ENCODE measurements at regions not wholly inside any gene's neighbourhood (a gene's known extent, or its start where the extent isn't known, plus 50 kb on each side); places are given as distances from the start of the nearest gene placed in this dataset.
"Not testable (repeated sequence)": the region's sequence is repeated elsewhere in the genome, so short reads cannot be mapped to it uniquely, and the experiment has no call there.

DNA sequence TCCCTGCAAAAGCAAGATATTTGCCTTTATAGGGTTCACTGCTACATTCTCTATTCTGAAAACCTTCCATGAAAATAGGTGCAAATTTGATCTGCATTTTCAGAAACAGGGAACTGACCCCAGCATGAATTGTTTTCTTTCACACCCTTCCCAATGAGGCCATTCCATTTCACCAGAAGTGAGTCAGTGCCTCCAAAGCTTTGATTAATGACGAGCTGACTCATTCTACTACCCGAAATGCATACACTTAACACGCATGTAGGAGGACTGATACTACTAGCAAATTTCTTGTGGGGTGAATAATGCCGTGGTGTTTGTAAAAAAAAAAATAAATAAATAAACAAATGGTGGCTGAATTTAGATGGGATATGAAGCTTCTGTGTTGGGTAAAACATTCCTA is 146.9 kb upstream of the FGF13 start:
- DNase-seq: no peak
- no peaks in the 10 kb centered on the region for H3K9me3 ChIP-seq
- no peak overlapping the region for H3K4me3 ChIP-seq (ENCODE audit: low read depth, low read length)
- TF ChIP-seq, protein P1, sequence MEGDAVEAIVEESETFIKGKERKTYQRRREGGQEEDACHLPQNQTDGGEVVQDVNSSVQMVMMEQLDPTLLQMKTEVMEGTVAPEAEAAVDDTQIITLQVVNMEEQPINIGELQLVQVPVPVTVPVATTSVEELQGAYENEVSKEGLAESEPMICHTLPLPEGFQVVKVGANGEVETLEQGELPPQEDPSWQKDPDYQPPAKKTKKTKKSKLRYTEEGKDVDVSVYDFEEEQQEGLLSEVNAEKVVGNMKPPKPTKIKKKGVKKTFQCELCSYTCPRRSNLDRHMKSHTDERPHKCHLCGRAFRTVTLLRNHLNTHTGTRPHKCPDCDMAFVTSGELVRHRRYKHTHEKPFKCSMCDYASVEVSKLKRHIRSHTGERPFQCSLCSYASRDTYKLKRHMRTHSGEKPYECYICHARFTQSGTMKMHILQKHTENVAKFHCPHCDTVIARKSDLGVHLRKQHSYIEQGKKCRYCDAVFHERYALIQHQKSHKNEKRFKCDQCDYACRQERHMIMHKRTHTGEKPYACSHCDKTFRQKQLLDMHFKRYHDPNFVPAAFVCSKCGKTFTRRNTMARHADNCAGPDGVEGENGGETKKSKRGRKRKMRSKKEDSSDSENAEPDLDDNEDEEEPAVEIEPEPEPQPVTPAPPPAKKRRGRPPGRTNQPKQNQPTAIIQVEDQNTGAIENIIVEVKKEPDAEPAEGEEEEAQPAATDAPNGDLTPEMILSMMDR (IDR thresholded peaks at IDR 0.05; ENCODE audit: low read depth, low read length): no peak
- H3K36me3 ChIP-seq: no peaks in the 10 kb centered on the region
- H3K4me1 ChIP-seq: no peaks in the 10 kb centered on the region
- H3K27me3 ChIP-seq: no peaks in the 10 kb centered on the region

DNA sequence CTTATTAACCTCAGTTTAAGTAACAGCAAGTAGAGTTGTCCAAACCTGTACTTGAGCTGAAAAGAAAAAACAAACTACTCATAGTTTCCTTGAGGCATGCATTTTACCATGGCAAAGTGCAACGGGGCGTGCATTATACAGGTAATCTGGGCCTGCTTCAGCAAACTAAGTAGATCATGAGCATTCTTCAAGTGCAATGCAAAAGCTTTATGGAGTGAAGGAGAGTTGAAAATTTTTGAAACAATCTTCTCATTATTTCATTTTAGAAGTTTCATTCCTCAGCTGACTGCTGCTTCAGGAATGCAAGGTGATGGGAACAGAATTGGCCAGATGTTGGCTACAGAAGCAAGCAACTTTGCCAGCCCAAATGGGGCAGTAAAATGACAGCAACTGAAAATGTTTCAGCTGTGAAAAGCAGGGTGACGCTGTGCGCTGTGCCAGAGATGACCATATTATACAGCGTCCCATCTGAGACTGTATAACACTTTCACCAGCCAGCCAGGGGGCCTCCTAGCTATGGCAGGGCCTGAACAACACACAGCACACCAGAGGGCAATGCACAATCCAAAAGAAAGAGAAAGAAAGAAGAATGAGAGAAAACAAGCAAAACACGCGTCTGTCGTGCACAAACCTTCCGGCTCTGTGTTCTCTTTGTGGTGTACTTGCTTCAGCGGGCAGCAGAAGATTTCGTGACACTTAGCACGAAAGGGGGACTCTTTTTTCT is 145.5 kb upstream of the FGF13 start:
- Histone ChIP-seq H3K36me3 (no peaks in the 10 kb centered on the region), H3K4me1 (no peaks in the 10 kb centered on the region), H3K4me3 (ENCODE audit: low read depth, low read length) (no peak overlapping the region), H3K27me3 (no peaks in the 10 kb centered on the region), H3K9me3 (no peaks in the 10 kb centered on the region)
- DNase-seq: no peak
- TF ChIP-seq, protein P1 (IDR thresholded peaks at IDR 0.05; ENCODE audit: low read depth, low read length): no peak

DNA sequence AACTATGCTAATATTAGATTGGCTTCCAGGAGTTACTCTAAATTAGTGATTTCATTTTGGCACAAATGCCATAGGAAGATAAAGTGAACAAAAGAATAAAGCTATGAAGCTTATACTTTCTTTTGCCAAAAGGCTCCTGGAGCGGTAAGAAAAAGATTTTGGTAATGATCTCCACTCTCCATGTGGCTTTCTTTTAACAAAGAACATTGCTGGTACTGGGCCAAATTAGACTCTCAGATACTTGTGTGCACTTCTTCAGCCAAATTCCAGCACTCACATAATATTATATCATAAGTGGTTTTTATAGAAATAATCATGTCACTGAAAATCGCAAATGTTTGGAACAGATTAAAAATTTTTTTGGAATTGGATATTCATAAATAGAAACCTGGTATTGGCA is 142.4 kb upstream of the FGF13 start:
- no peak for DNase-seq
- H3K36me3 ChIP-seq: no peaks in the 10 kb centered on the region
- TF ChIP-seq, protein P1 (IDR thresholded peaks at IDR 0.05; ENCODE audit: low read depth, low read length): no peak
- H3K4me1 ChIP-seq: no peaks in the 10 kb centered on the region
- no peak overlapping the region for H3K4me3 ChIP-seq (ENCODE audit: low read depth, low read length)
- H3K9me3 ChIP-seq: no peaks in the 10 kb centered on the region
- H3K27me3 ChIP-seq: no peaks in the 10 kb centered on the region

DNA sequence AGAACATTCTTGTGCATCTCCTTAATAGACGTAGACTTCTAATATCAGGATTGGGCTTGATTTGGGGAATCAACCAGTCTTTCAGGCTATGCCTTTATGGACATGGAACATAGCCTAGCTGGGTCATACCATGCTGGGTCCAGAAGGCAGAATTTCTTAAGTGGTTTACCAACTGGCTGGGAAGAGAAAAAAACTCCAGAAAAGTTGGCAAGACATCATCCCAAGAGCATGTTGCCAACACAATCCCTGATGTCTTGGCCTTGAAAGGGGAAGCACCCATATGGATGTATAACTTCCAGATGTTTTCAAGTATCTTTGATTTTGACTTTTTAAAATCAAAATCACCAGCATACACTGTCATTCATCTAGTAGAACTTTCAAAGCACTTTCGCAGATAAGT is 138.0 kb upstream of the FGF13 start:
- no peaks in the 10 kb centered on the region for H3K4me1 ChIP-seq
- H3K4me3 ChIP-seq (ENCODE audit: low read depth, low read length): no peak overlapping the region
- no peaks in the 10 kb centered on the region for H3K36me3 ChIP-seq
- DNase-seq: no peak
- no peaks in the 10 kb centered on the region for H3K9me3 ChIP-seq
- H3K27me3 ChIP-seq: no peaks in the 10 kb centered on the region
- TF ChIP-seq, protein P1 (IDR thresholded peaks at IDR 0.05; ENCODE audit: low read depth, low read length): no peak

DNA sequence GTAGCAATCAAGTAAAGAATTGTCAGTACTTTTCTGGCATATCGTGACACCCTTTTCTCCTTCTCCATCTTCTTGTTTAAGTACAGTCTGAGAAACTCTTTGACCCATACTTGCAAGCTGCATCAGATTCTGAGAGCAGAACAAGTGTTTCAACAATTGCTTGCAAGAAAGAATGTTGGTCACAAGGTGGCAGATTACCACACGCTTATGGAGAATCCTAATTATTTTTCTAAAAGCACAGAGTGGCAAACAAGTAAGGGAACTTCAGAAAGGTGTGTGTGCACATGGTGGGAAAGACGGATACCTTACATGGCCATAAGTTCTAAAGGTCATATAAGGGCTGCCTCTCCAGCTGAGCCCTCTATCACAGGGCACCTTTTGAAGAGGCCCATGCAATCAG is 136.4 kb upstream of the FGF13 start:
- no peaks in the 10 kb centered on the region for H3K36me3 ChIP-seq
- no peak overlapping the region for H3K4me3 ChIP-seq (ENCODE audit: low read depth, low read length)
- H3K4me1 ChIP-seq: no peaks in the 10 kb centered on the region
- H3K27me3 ChIP-seq: no peaks in the 10 kb centered on the region
- no peaks in the 10 kb centered on the region for H3K9me3 ChIP-seq
- DNase-seq: no peak
- TF ChIP-seq, protein P1 (IDR thresholded peaks at IDR 0.05; ENCODE audit: low read depth, low read length): no peak

DNA sequence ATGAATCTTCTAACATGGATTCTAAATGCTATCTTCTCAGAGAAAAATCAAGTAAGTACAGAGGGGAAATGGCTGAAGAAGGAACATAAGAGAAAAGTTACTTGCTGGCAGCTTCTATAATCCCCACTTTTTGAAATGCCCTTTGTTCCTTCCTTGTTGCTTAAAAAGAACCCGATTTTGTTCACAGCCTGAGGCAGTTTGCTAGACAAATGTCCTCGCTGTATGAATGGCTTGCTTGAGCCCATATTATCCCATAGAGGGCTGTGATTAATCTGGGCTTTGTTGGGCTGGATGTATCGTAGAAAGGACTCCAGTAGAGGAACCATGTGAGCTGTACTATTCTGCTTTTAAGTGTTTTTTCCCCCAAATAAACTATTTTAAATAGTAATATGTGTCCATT is 134.3 kb upstream of the FGF13 start:
- DNase-seq: no peak
- TF ChIP-seq, protein P1 (IDR thresholded peaks at IDR 0.05; ENCODE audit: low read depth, low read length): no peak
- Histone ChIP-seq H3K36me3 (no peaks in the 10 kb centered on the region), H3K4me3 (ENCODE audit: low read depth, low read length) (no peak overlapping the region), H3K27me3 (no peaks in the 10 kb centered on the region), H3K9me3 (no peaks in the 10 kb centered on the region), H3K4me1 (no peaks in the 10 kb centered on the region)

DNA sequence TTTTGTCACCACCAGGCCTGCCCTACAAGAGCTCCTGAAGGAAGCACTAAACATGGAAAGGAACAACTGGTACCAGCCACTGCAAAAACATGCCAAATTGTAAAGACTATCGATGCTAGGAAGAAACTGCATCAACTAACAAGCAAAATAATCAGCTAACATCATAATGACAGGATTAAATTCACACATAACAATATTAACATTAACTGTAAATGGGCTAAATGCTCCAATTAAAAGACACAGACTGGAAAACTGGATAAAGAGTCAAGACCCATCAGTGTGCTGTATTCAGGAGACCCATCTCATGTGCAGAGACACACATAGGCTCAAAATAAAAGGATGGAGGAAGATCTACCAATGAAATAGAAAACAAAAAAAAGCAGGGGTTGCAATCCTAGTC is 95.9 kb upstream of the FGF13 start:
- H3K4me1 ChIP-seq; H3K27me3 ChIP-seq; H3K4me3 ChIP-seq (ENCODE audit: low read depth, low read length); DNase-seq; H3K36me3 ChIP-seq; H3K9me3 ChIP-seq: not testable (repeated sequence)

Data from BE2C (cell line).